ENCODE measurements at regions not wholly inside any gene's neighbourhood (a gene's known extent, or its start where the extent isn't known, plus 50 kb on each side); places are given as distances from the start of the nearest gene placed in this dataset.

GRCh38 chr7:46781901-46782439, 799.9 kb downstream of the TNS3 start:
- Histone ChIP-seq H3K27ac (ENCODE audit: insufficient read depth, low read length, poor library complexity, severe bottlenecking) (no peak overlapping the region), H3K9me3 (ENCODE audit: control insufficient read depth in 2 of 2, low read length in 2 of 2) (peaks cover 0 to 3% of the 10 kb centered on the region in 2 experiments), H3K4me3 (ENCODE audit: low read depth, low read length) (no peak overlapping the region), H3K4me1 (ENCODE audit: control insufficient read depth, insufficient read depth, low read length, poor library complexity, severe bottlenecking) (no peaks in the 10 kb centered on the region), H3K36me3 (ENCODE audit: control insufficient read depth, insufficient read depth, low read length) (no peaks in the 10 kb centered on the region), H3K27me3 (ENCODE audit: control insufficient read depth, insufficient read depth, low read length) (no peaks in the 10 kb centered on the region)
- no peak for DNase-seq
- no peaks in the 10 kb centered on the region for H3K27me3 Mint-ChIP-seq
- H3K4me3 Mint-ChIP-seq: no peak overlapping the region
- peaks cover 0 to 23% (median 2%) of the 10 kb centered on the region in 7 donors for H3K9me3 Mint-ChIP-seq
- ATAC-seq (ENCODE audit: low read depth in 2 of 2): no peak
- H3K27ac Mint-ChIP-seq: no peak overlapping the region
- H3K36me3 Mint-ChIP-seq: no peaks in the 10 kb centered on the region
- H3K4me1 Mint-ChIP-seq: no peaks in the 10 kb centered on the region

- DNase-seq (no peak), ATAC-seq (ENCODE audit: low read depth in 2 of 2) (no peak)
- no peaks in the 10 kb centered on the region for H3K36me3 Mint-ChIP-seq
Measured at GRCh38 chr7:46776790-46777189, 805.1 kb downstream of the TNS3 start.

DNA sequence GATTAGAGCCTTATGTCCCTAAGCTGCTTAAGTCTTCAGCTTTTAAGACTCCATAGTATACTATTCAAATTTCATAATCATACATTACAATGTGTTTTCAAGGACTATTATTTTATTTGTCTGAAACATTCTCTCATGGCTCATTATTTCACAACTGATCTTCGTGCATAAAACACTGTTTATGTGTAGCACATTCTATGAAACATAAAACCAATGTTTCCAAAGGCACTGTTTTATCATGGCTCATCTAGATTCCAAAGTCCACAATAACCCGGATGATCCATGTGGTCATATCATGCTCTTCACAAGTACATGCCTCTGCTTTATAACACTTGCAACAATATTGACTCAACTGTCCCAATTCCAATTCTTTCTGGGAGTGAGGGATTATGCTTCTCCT, 806.1 kb downstream of the TNS3 start:
- Histone ChIP-seq H3K36me3 (ENCODE audit: control insufficient read depth, insufficient read depth, low read length) (no peaks in the 10 kb centered on the region), H3K27me3 (ENCODE audit: control insufficient read depth, insufficient read depth, low read length) (no peaks in the 10 kb centered on the region), H3K27ac (ENCODE audit: insufficient read depth, low read length, poor library complexity, severe bottlenecking) (no peak overlapping the region), H3K9me3 (ENCODE audit: control insufficient read depth in 2 of 2, low read length in 2 of 2) (no peaks in the 10 kb centered on the region), H3K4me1 (ENCODE audit: control insufficient read depth, insufficient read depth, low read length, poor library complexity, severe bottlenecking) (no peaks in the 10 kb centered on the region), H3K4me3 (ENCODE audit: low read depth, low read length) (no peak overlapping the region)
- no peak overlapping the region for H3K27ac Mint-ChIP-seq
- no peak for DNase-seq
- ATAC-seq (ENCODE audit: low read depth in 2 of 2): no peak
- H3K27me3 Mint-ChIP-seq: no peaks in the 10 kb centered on the region
- H3K9me3 Mint-ChIP-seq: peaks cover 0 to 14% (median 3%) of the 10 kb centered on the region in 7 donors
- H3K4me3 Mint-ChIP-seq: no peak overlapping the region
- H3K36me3 Mint-ChIP-seq: no peaks in the 10 kb centered on the region
- H3K4me1 Mint-ChIP-seq: no peaks in the 10 kb centered on the region

More at GRCh38 chr7:46776790-46777189, 805.1 kb downstream of the TNS3 start:
- H3K27ac Mint-ChIP-seq: no peak overlapping the region
- no peak overlapping the region for H3K4me3 ChIP-seq (ENCODE audit: low read depth, low read length)
- H3K4me3 Mint-ChIP-seq: no peak overlapping the region
- H3K4me1 ChIP-seq (ENCODE audit: control insufficient read depth, insufficient read depth, low read length, poor library complexity, severe bottlenecking): no peaks in the 10 kb centered on the region
- H3K36me3 ChIP-seq (ENCODE audit: control insufficient read depth, insufficient read depth, low read length): no peaks in the 10 kb centered on the region
- H3K4me1 Mint-ChIP-seq: no peaks in the 10 kb centered on the region
- H3K9me3 ChIP-seq (ENCODE audit: control insufficient read depth in 2 of 2, low read length in 2 of 2): peaks cover 0 to 3% of the 10 kb centered on the region in 2 experiments
- no peak overlapping the region for H3K27ac ChIP-seq (ENCODE audit: insufficient read depth, low read length, poor library complexity, severe bottlenecking)
- H3K27me3 ChIP-seq (ENCODE audit: control insufficient read depth, insufficient read depth, low read length): no peaks in the 10 kb centered on the region
- peaks cover 0 to 19% (median 6%) of the 10 kb centered on the region in 7 donors for H3K9me3 Mint-ChIP-seq
- H3K27me3 Mint-ChIP-seq: no peaks in the 10 kb centered on the region

DNA sequence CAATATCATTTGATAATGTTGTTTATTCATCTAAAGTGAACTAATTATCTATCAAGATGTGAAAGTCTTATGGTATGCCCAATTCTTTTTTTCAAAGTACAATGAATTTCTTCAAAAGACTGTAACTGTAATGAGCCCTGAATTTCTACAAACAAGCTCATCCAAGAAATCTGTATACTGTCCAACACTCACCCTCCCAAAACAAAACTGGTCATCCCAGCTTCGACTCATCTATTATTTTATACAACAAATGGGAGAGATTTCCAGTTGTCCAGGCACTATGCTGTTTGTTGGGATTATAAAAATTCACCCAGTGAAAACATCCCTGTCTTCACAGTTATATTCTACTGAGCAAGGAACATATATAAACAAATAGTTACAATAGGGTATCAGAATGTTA, 806.9 kb downstream of the TNS3 start:
- no peaks in the 10 kb centered on the region for H3K27me3 ChIP-seq (ENCODE audit: control insufficient read depth, insufficient read depth, low read length)
- no peak overlapping the region for H3K27ac Mint-ChIP-seq
- H3K36me3 ChIP-seq (ENCODE audit: control insufficient read depth, insufficient read depth, low read length): no peaks in the 10 kb centered on the region
- no peaks in the 10 kb centered on the region for H3K36me3 Mint-ChIP-seq
- no peak overlapping the region for H3K27ac ChIP-seq (ENCODE audit: insufficient read depth, low read length, poor library complexity, severe bottlenecking)
- H3K4me3 ChIP-seq (ENCODE audit: low read depth, low read length): no peak overlapping the region
- H3K9me3 ChIP-seq (ENCODE audit: control insufficient read depth in 2 of 2, low read length in 2 of 2): no peaks in the 10 kb centered on the region
- H3K27me3 Mint-ChIP-seq: no peaks in the 10 kb centered on the region
- H3K4me3 Mint-ChIP-seq: no peak overlapping the region
- peaks cover 0 to 12% (median 3%) of the 10 kb centered on the region in 7 donors for H3K9me3 Mint-ChIP-seq
- no peak for ATAC-seq (ENCODE audit: low read depth in 2 of 2)
- no peaks in the 10 kb centered on the region for H3K4me1 ChIP-seq (ENCODE audit: control insufficient read depth, insufficient read depth, low read length, poor library complexity, severe bottlenecking)
- no peaks in the 10 kb centered on the region for H3K4me1 Mint-ChIP-seq
- no peak for DNase-seq

- Mint-ChIP-seq H3K27ac (no peak overlapping the region), H3K4me1 (no peaks in the 10 kb centered on the region), H3K4me3 (no peak overlapping the region), H3K9me3 (peaks cover 0 to 12% (median 3%) of the 10 kb centered on the region in 7 donors), H3K36me3 (no peaks in the 10 kb centered on the region), H3K27me3 (no peaks in the 10 kb centered on the region)
- no peaks in the 10 kb centered on the region for H3K27me3 ChIP-seq (ENCODE audit: control insufficient read depth, insufficient read depth, low read length)
- no peak for DNase-seq
- H3K36me3 ChIP-seq (ENCODE audit: control insufficient read depth, insufficient read depth, low read length): no peaks in the 10 kb centered on the region
- no peak overlapping the region for H3K27ac ChIP-seq (ENCODE audit: insufficient read depth, low read length, poor library complexity, severe bottlenecking)
- no peaks in the 10 kb centered on the region for H3K9me3 ChIP-seq (ENCODE audit: control insufficient read depth in 2 of 2, low read length in 2 of 2)
- H3K4me1 ChIP-seq (ENCODE audit: control insufficient read depth, insufficient read depth, low read length, poor library complexity, severe bottlenecking): no peaks in the 10 kb centered on the region
- ATAC-seq (ENCODE audit: low read depth in 2 of 2): no peak
- no peak overlapping the region for H3K4me3 ChIP-seq (ENCODE audit: low read depth, low read length)
Measured at GRCh38 chr7:46774515-46774914, 807.4 kb downstream of the TNS3 start.

- DNase-seq (no peak), ATAC-seq (ENCODE audit: low read depth in 2 of 2) (no peak)
- Mint-ChIP-seq H3K27ac (no peak overlapping the region), H3K36me3 (no peaks in the 10 kb centered on the region), H3K4me3 (no peak overlapping the region), H3K4me1 (no peaks in the 10 kb centered on the region), H3K9me3 (peaks cover 0 to 18% (median 5%) of the 10 kb centered on the region in 7 donors), H3K27me3 (no peaks in the 10 kb centered on the region)
- no peak overlapping the region for H3K27ac ChIP-seq (ENCODE audit: insufficient read depth, low read length, poor library complexity, severe bottlenecking)
- H3K9me3 ChIP-seq (ENCODE audit: control insufficient read depth in 2 of 2, low read length in 2 of 2): peaks cover 0 to 3% of the 10 kb centered on the region in 2 experiments
- H3K4me3 ChIP-seq (ENCODE audit: low read depth, low read length): no peak overlapping the region
- H3K36me3 ChIP-seq (ENCODE audit: control insufficient read depth, insufficient read depth, low read length): no peaks in the 10 kb centered on the region
- no peaks in the 10 kb centered on the region for H3K27me3 ChIP-seq (ENCODE audit: control insufficient read depth, insufficient read depth, low read length)
- H3K4me1 ChIP-seq (ENCODE audit: control insufficient read depth, insufficient read depth, low read length, poor library complexity, severe bottlenecking): no peaks in the 10 kb centered on the region
Measured at GRCh38 chr7:46772776-46773175, 809.1 kb downstream of the TNS3 start.

- no peaks in the 10 kb centered on the region for H3K27me3 Mint-ChIP-seq
- H3K36me3 Mint-ChIP-seq: no peaks in the 10 kb centered on the region
- no peak overlapping the region for H3K4me3 ChIP-seq (ENCODE audit: low read depth, low read length)
Measured at GRCh38 chr7:46767071-46767470, 814.8 kb downstream of the TNS3 start.

More at GRCh38 chr7:46767071-46767470, 814.8 kb downstream of the TNS3 start:
- no peaks in the 10 kb centered on the region for H3K27me3 ChIP-seq (ENCODE audit: control insufficient read depth, insufficient read depth, low read length)
- no peaks in the 10 kb centered on the region for H3K4me1 ChIP-seq (ENCODE audit: control insufficient read depth, insufficient read depth, low read length, poor library complexity, severe bottlenecking)
- Mint-ChIP-seq H3K4me3 (no peak overlapping the region), H3K9me3 (peaks cover 0 to 14% (median 6%) of the 10 kb centered on the region in 7 donors), H3K4me1 (no peaks in the 10 kb centered on the region), H3K27ac (no peak overlapping the region)
- no peak overlapping the region for H3K27ac ChIP-seq (ENCODE audit: insufficient read depth, low read length, poor library complexity, severe bottlenecking)
- H3K9me3 ChIP-seq (ENCODE audit: control insufficient read depth in 2 of 2, low read length in 2 of 2): peaks cover 0 to 3% of the 10 kb centered on the region in 2 experiments
- ATAC-seq (ENCODE audit: low read depth in 2 of 2) (no peak), DNase-seq (no peak)
- H3K36me3 ChIP-seq (ENCODE audit: control insufficient read depth, insufficient read depth, low read length): no peaks in the 10 kb centered on the region
